ENCODE measurements at regions not wholly inside any gene's neighbourhood (a gene's known extent, or its start where the extent isn't known, plus 50 kb on each side); places are given as distances from the start of the nearest gene placed in this dataset.

GRCh38 chr10:8576911-8577310, 522.4 kb downstream of the GATA3 start:
- DNase-seq = no peak

DNA sequence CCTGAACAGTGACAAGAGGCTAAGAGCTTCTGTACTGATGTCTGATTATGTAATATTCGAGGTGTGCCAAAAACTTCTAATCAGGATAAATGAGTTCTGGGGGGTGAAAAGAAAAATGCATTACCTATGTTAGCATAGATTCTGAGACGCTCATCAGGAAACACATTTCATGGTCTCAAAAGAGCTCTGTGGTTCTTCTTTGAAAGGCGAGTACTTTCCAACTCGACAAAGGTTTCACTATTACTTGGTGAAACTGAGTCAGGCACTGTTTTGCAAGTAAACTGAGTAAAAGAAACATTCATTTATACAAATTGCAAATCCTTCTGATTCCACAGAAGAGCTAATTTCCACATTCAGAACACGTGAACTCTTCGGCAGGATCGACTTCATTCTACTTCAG, 523.2 kb downstream of the GATA3 start:
- DNase-seq = no peak

DNA sequence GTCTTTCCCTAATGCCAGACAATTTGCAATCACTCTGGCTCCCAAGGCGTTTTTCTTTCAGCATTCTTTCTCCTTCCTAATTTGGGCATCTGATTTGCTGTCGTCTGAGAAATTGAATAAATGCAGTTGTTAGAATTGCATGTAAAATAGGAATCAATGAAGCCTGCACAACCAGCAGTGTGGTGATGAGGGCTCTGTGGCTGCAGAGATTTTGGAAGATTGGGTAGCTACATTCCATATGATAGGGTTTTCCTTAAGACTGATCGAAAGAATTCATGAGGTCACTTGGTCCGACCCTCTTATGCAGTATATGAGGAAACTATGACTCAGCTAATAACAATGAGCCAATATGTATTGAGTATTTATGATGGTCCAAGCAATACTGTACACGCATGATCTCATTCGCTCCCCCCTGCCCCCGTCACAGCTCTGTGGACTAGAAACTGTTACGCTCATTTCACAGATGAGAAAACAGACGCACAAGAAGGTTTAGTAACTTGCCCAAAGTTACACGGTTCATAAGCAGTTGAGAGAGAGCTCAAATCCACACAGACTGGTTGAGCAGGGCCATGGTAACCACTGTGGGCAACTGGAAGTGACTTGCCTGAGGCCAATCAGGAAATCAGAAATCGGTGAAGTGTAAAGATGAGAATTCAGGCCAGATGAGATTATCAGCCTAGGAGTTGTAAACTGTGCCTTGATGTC, 527.2 kb downstream of the GATA3 start:
- DNase-seq = no peak

- no peak for DNase-seq
These were observed 528.6 kb downstream of the GATA3 start for GRCh38 chr10:8583096-8583495.

- no peak for DNase-seq
These were observed 530.2 kb downstream of the GATA3 start for GRCh38 chr10:8584666-8585065.

- DNase-seq = no peak
These were observed 532.0 kb downstream of the GATA3 start for GRCh38 chr10:8586504-8586903.

DNA sequence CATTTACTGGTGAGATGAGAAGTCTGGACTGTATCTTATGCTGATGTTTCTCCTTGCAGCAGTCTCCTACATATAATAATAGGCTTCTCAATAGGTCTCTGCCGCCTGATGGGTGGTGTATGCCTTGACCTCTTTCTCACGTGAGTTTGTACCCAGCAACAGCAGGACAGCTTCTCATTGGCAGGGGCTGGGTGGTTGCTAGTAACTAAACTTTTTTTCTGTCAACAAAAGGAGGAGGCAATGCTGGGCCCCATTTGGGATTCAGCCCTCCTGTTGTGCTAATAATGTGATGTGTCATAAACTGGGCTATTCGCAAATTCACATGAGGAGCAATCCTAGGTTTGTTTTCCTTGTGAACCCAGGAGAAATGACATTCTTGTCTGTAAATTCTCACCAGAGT, 533.6 kb downstream of the GATA3 start:
- no peak for DNase-seq

GRCh38 chr10:8590518-8590917, 536.0 kb downstream of the GATA3 start:
- no peak for DNase-seq

GRCh38 chr10:8591640-8592039, 537.2 kb downstream of the GATA3 start:
- no peak for DNase-seq

- no peak for DNase-seq
These were observed 539.7 kb downstream of the GATA3 start for GRCh38 chr10:8594176-8594575.

DNA sequence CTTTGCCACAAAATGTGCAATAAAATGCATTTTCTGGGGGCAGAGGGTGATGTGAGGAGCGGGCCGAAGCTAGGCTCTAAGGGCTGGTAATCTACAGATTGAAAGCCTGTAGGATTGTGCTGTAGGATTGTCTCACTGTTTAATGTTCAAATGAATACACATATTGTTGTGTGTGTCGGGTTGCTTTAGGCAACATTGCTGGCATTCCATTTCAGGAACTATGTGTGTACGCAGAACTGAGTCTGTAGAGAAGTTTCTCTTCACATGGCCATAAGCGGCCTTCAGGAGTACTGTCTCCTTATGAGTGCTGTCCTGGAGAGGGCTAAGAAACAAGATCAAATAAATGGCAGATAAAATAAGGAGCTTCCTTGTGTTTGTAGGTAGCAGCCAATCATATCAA, 540.2 kb downstream of the GATA3 start:
- DNase-seq = no peak

DNA sequence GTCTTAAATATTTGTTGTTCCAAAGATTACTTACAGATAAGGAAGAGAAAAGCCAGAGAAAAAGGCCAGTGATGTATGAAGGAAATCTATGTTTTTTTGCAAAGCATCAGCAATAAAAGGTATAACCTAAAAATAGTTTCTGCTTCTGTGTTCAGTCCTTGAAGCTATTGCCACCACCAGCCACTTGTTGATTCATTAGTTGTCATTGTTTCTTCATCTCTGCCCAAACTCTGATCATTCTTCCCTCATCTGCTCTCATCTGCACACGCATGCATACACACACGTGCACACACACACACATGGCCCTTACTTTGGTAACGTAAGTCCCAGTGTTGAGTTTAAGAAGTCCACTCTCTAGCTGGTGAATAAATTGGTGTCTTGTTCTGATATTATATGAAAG, 540.7 kb downstream of the GATA3 start:
- DNase-seq = no peak

- DNase-seq = no peak
These were observed 542.5 kb downstream of the GATA3 start for GRCh38 chr10:8596929-8597472.

GRCh38 chr10:8600192-8600591, 545.7 kb downstream of the GATA3 start:
- DNase-seq = no peak

DNA sequence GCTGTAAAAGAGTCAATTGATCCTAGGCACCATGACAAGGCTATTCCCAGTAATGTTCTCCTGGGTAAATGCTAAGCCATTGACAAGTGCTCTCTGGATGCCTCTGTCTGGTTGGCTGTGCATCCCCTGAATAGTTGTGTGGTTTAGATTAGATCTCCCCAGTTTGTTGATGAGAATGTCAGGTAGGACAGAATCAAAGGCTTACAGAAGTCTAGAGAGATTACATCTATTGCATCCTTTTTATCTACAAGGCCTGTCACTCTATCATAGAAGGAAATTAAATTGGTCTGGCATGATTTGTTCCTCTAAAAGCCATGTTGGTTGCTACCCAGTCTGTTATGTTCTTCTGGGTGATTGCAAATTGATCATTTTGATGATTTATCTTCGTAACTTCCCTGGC, 548.3 kb downstream of the GATA3 start:
- DNase-seq = no peak

- DNase-seq = no peak
These were observed 559.6 kb downstream of the GATA3 start for GRCh38 chr10:8614054-8614565.

DNA sequence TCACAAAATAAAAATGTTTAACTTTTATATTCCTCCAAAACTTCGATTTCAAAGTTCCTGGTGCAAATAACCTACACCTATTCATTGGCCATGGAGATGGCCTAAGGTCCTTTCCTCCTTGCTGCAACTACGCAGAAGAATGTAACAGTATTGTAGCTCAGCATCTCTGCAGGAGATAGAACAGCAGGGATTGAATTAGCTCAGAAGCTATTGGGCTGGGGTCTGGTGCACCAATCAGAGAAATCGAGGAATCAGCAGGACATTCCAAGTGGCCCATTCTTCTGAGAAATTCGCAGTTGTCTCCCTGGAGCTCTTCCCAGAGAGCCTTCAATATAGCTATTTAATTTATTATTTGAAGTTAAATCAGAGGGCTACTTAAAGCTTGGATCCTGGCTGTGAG, 560.6 kb downstream of the GATA3 start:
- no peak for DNase-seq

DNA sequence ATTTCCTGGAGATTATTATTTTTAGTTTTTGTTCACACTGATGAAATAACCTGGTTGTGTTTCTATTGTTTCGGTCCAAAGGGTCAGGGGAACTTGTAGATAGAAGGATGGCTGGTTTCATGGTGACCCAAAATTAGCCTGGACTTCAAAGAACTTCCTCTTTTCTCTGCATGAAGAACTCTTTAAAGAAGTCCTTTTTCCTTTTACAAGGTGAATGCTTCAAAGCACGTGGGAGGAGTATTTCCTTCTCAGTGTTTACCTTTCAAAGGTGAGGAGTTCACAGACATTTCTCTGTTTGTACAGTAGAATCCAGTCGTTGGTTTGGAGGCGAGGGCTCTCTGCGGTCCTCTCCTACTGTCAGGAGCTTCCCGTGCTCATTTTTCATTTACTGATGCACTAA, 561.7 kb downstream of the GATA3 start:
- DNase-seq = no peak

GRCh38 chr10:8617792-8618191, 563.3 kb downstream of the GATA3 start:
- DNase-seq = no peak

- no peak for DNase-seq
These were observed 564.3 kb downstream of the GATA3 start for GRCh38 chr10:8618834-8619233.

GRCh38 chr10:8628351-8628750, 573.9 kb downstream of the GATA3 start:
- no peak for DNase-seq

- no peak for DNase-seq
These were observed 579.4 kb downstream of the GATA3 start for GRCh38 chr10:8633909-8634308.

GRCh38 chr10:8636371-8636770, 581.9 kb downstream of the GATA3 start:
- no peak for DNase-seq

- no peak for DNase-seq
These were observed 583.2 kb downstream of the GATA3 start for GRCh38 chr10:8637640-8638039.

Data from activated gamma-delta T cell (primary cell).